ENCODE measurements at regions not wholly inside any gene's neighbourhood (a gene's known extent, or its start where the extent isn't known, plus 50 kb on each side); places are given as distances from the start of the nearest gene placed in this dataset.

DNA sequence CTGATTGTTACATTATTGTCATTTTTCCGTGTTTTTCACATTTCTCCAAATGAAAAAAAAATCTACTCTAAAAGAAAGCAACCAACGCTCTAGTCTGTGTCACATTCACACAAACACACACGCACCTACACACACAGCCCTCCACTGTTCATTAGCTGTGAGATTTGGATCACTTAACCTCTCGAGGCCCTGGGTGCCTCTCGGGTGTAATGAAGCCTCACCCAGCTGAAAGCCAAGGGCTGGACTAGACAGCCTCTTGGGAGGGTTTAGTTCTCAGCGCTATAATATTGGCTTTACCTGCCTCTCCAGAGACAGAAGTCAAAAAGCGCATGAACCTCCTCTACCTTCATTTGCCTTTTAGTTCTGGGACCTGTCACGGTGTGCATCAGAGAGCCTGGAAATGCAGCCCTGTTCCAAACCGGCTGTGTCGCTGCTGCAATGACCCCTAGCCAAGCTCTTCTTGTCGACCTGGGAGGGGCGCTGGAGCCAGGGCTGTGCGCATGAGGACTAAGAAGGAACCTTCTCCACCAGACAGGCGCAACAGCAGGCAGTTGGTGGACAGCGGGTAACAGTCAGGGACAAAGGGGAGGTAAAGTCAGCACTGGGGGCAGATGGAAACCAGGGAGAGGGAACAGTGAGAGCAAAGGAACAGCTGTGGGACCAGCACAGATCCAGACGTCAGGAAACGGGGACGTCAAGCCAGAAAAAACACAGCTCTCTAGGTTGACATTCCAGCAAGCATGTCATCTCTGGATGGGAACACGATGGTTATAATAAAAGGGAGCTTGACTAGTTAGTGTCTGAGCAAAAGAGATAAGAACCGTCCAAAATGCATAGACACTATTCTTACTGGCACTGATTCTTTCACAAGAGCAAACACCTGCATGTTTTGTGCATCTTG is 375.9 kb downstream of the EFNB2 start:
- peaks cover 0 to 3% (median 0%) of the 10 kb centered on the region in 5 donors for H3K27me3 Mint-ChIP-seq
- DNase-seq (no peak), ATAC-seq (no peak)
- no peaks in the 10 kb centered on the region for H3K36me3 Mint-ChIP-seq
- POLR2A ChIA-PET = no interaction called here
- H3K27ac Mint-ChIP-seq = no peak overlapping the region
- peaks cover 0 to 3% (median 0%) of the 10 kb centered on the region in 9 donors for H3K9me3 Mint-ChIP-seq
- no peak overlapping the region for H3K4me3 Mint-ChIP-seq
- no peaks in the 10 kb centered on the region for H3K4me1 Mint-ChIP-seq

DNA sequence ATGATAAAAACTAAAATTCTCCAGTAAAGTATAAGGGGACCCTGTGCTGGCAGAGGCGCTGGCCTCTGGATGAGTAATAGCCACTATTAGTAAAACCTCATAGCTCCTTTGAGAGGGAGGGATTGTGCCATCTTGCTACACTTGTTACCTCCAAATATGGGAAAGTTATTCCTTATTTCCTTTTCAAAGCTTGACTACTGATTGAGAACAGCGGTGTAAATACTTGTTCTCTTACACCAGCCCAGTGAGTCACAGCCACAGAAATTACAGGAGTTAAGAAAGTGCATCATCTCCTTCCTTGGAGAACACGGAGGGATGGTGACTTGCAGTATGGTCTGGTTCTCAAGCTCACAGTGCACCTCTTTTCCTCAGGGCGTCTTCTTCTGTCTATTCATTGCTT is 379.0 kb downstream of the EFNB2 start:
- DNase-seq (no peak), ATAC-seq (no peak)
- H3K27me3 Mint-ChIP-seq = peaks cover 0 to 4% (median 0%) of the 10 kb centered on the region in 5 donors
- H3K4me1 Mint-ChIP-seq = no peaks in the 10 kb centered on the region
- H3K4me3 Mint-ChIP-seq = no peak overlapping the region
- H3K36me3 Mint-ChIP-seq = no peaks in the 10 kb centered on the region
- no peaks in the 10 kb centered on the region for H3K9me3 Mint-ChIP-seq
- POLR2A ChIA-PET = no interaction called here
- H3K27ac Mint-ChIP-seq = no peak overlapping the region

GRCh38 chr13:106155411-106155810 is 380.1 kb downstream of the EFNB2 start:
- Mint-ChIP-seq H3K36me3 (no peaks in the 10 kb centered on the region), H3K27ac (no peak overlapping the region), H3K4me3 (no peak overlapping the region), H3K27me3 (peaks cover 0 to 4% (median 0%) of the 10 kb centered on the region in 5 donors), H3K4me1 (no peaks in the 10 kb centered on the region), H3K9me3 (peaks cover 0 to 1% (median 0%) of the 10 kb centered on the region in 9 donors)
- ATAC-seq (no peak), DNase-seq (no peak)
- POLR2A ChIA-PET = no interaction called here

- Mint-ChIP-seq H3K9me3 (peaks cover 0 to 1% (median 0%) of the 10 kb centered on the region in 9 donors), H3K4me3 (no peak overlapping the region), H3K4me1 (no peaks in the 10 kb centered on the region), H3K27ac (no peak overlapping the region), H3K27me3 (peaks cover 0 to 4% (median 0%) of the 10 kb centered on the region in 5 donors), H3K36me3 (no peaks in the 10 kb centered on the region)
- POLR2A ChIA-PET = no interaction called here
- ATAC-seq (no peak), DNase-seq (no peak)
These were observed 381.6 kb downstream of the EFNB2 start for GRCh38 chr13:106153876-106154275.

DNA sequence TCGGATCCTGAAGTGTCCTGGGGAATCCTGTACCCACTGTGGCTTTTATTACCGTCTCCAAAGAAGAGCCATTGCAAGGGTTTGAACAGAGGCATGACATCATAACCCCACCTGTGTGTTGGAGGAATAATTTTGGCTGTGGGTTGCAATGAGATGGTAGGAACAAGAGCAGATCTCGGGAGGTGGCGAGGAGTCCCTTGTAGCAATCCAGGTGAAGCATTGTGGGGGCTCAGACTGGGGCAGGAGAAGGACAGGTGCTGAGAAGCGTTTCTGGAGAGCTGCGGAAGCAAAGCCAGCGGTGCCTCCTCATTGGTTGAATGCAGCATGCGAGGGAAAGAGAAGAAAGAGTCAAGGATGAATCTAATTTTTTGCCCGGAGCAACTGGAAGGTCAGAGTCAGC is 382.4 kb downstream of the EFNB2 start:
- Mint-ChIP-seq H3K36me3 (no peaks in the 10 kb centered on the region), H3K27ac (no peak overlapping the region), H3K9me3 (peaks cover 0 to 1% (median 0%) of the 10 kb centered on the region in 9 donors), H3K27me3 (peaks cover 0 to 4% (median 0%) of the 10 kb centered on the region in 5 donors), H3K4me3 (no peak overlapping the region), H3K4me1 (no peaks in the 10 kb centered on the region)
- ATAC-seq (no peak), DNase-seq (no peak)
- POLR2A ChIA-PET = no interaction called here

DNA sequence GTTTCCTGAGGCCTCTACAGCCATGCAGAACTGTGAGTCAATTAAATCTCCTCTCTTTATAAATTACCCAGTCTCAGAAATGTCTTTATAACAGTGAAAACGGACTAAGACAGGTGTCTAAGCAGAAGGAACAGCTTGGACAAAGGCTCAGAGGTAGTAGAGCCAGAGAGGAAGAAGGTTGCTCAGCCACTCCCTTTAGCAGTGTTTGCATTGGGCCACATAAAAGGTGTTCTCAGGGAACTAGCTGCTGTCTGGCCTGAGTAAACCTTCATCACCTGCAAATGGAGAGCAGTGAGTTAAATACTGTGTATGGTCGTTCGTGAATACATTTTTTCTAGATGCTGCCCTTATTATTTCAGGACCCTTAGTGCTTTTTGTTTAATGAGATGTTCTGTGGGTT is 383.4 kb downstream of the EFNB2 start:
- H3K27ac Mint-ChIP-seq = no peak overlapping the region
- no peak for ATAC-seq
- DNase-seq = no peak
- peaks cover 0 to 1% (median 0%) of the 10 kb centered on the region in 9 donors for H3K9me3 Mint-ChIP-seq
- POLR2A ChIA-PET = no interaction called here
- H3K4me1 Mint-ChIP-seq = no peaks in the 10 kb centered on the region
- no peak overlapping the region for H3K4me3 Mint-ChIP-seq
- no peaks in the 10 kb centered on the region for H3K36me3 Mint-ChIP-seq
- H3K27me3 Mint-ChIP-seq = peaks cover 0 to 7% (median 2%) of the 10 kb centered on the region in 5 donors

GRCh38 chr13:106151056-106151699 is 384.3 kb downstream of the EFNB2 start:
- Mint-ChIP-seq H3K4me3 (no peak overlapping the region), H3K27ac (no peak overlapping the region), H3K36me3 (no peaks in the 10 kb centered on the region), H3K9me3 (peaks cover 0 to 1% (median 0%) of the 10 kb centered on the region in 9 donors), H3K27me3 (peaks cover 0 to 14% (median 2%) of the 10 kb centered on the region in 5 donors), H3K4me1 (no peaks in the 10 kb centered on the region)
- POLR2A ChIA-PET = interaction anchor here (0.9 kb wide), 1 partner anchor 31 kb away, joined by 3 read pairs; no protein-coding TSS in a partner anchor
- no peak for ATAC-seq
- DNase-seq = no peak

DNA sequence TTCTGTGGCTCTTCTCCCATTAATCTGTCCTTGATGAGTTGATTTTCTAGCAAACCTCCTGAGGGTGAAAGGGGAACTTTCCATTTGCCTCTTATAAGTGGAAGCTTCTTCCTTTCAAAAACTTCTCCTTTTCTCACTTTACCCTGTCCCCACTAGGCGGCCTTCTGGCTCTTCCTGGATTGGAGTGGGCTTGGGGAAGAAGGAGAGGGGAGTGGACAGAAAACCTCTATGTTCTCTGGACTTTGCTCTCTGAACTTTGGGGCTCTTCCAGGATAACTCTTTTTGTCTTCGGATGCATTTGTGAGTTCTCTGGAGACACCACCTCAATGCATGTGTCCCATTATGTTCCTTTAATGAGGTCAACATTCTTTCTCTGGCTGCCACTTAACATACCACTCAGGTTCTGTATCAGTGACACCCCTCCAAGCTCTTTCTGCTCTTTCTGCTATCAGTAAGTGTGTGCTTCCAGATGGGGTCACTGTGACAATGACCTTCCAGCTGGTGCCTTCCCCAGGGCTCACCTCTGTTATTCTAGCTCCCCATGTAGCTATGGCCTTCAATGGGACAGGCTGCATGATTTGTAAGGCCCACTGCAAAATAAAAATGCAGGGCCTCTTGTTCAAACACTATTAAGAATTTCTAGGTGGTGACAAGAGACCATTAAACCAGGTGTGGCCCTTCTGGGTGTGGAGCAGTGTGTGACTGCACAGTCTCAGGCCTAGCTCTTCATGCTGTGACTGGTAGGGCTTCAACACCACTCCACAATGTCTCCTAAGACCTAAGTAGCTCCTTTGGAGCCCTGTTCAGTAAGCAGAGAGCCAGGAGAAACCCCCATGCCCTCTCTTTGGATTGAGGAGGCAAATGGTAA is 389.2 kb downstream of the EFNB2 start:
- Mint-ChIP-seq H3K36me3 (no peaks in the 10 kb centered on the region), H3K27ac (no peak overlapping the region), H3K27me3 (peaks cover 0 to 24% (median 0%) of the 10 kb centered on the region in 5 donors), H3K9me3 (no peaks in the 10 kb centered on the region), H3K4me3 (no peak overlapping the region), H3K4me1 (no peaks in the 10 kb centered on the region)
- DNase-seq (no peak), ATAC-seq (no peak)
- POLR2A ChIA-PET = no interaction called here

- Mint-ChIP-seq H3K36me3 (no peaks in the 10 kb centered on the region), H3K4me3 (no peak overlapping the region), H3K9me3 (no peaks in the 10 kb centered on the region), H3K4me1 (no peaks in the 10 kb centered on the region), H3K27me3 (peaks cover 0 to 24% (median 1%) of the 10 kb centered on the region in 5 donors), H3K27ac (no peak overlapping the region)
- DNase-seq (no peak), ATAC-seq (no peak)
- POLR2A ChIA-PET = no interaction called here
These were observed 390.4 kb downstream of the EFNB2 start for GRCh38 chr13:106145070-106145469.

DNA sequence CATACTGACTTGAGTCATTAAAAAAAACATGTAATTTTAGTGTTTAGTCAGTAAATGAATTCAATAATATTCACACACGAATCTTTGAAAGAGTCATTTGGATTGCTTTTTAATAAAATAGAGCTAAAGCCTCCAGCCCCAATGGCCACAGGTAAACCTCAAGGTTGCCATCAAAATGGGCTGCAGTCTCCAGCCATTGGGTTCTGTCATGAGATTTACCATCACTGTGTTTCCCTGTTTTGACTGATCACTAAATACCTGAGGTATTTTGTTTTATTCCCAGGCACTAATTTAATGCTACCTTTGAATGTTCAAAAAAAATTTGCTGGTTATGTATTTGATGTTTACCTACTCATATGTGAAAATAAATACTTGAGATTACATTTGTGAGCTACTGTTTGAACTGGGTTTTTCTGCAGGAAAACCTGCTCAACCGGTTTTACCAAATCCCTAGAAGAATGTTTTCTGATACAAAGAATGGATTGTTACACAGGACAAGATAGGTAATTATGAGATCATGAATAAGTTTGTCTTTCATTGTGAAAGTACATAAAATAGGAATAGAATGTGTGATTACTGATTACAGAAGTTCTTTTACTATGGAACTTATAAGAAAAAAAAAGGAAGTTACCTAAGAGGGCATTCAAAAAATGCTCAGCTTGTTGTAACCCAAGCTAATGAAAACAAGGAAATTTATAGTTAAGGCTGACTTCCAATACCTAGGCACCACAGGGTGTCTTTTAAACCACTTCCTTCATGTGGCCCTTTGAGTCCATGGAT is 391.3 kb downstream of the EFNB2 start:
- Mint-ChIP-seq H3K4me1 (no peaks in the 10 kb centered on the region), H3K36me3 (no peaks in the 10 kb centered on the region), H3K4me3 (no peak overlapping the region), H3K27ac (no peak overlapping the region), H3K9me3 (no peaks in the 10 kb centered on the region), H3K27me3 (peaks cover 0 to 24% (median 1%) of the 10 kb centered on the region in 5 donors)
- DNase-seq = no peak
- ATAC-seq = no peak
- POLR2A ChIA-PET = interaction anchor here (0.7 kb wide), 1 partner anchor 34 kb away, joined by 4 read pairs; no protein-coding TSS in a partner anchor

- no peak overlapping the region for H3K4me3 Mint-ChIP-seq
- ATAC-seq (no peak), DNase-seq (no peak)
- peaks cover 0 to 24% (median 1%) of the 10 kb centered on the region in 5 donors for H3K27me3 Mint-ChIP-seq
- no peak overlapping the region for H3K27ac Mint-ChIP-seq
- H3K9me3 Mint-ChIP-seq = no peaks in the 10 kb centered on the region
- POLR2A ChIA-PET = interaction anchor here (0.7 kb wide), 1 partner anchor 34 kb away, joined by 4 read pairs; no protein-coding TSS in a partner anchor
- no peaks in the 10 kb centered on the region for H3K36me3 Mint-ChIP-seq
- H3K4me1 Mint-ChIP-seq = no peaks in the 10 kb centered on the region
These were observed 392.1 kb downstream of the EFNB2 start for GRCh38 chr13:106143392-106143791.

- Mint-ChIP-seq H3K9me3 (no peaks in the 10 kb centered on the region), H3K36me3 (no peaks in the 10 kb centered on the region), H3K27me3 (peaks cover 0 to 3% (median 0%) of the 10 kb centered on the region in 5 donors), H3K4me3 (no peak overlapping the region), H3K27ac (no peak overlapping the region), H3K4me1 (no peaks in the 10 kb centered on the region)
- DNase-seq (no peak), ATAC-seq (no peak)
- POLR2A ChIA-PET = no interaction called here
These were observed 395.0 kb downstream of the EFNB2 start for GRCh38 chr13:106140476-106140875.

Data from naive thymus-derived CD8-positive, alpha-beta T cell (primary cell).